Activated T-helper 1 cell treated with anti-CD3 and anti-CD28 coated beads, Interleukin-12 subunit alpha, Interleukin-12 subunit beta, Interleukin-2, Interleukin-4 antibody, amounts not matched to agents 30 ng/mL and 10 ng/mL and 1 ng/mL, durations not matched to agents 14 hours and 24 hours and 36 hours (primary cell): ENCODE measurements at regions not wholly inside any gene's neighbourhood (a gene's known extent, or its start where the extent isn't known, plus 50 kb on each side); places are given as distances from the start of the nearest gene placed in this dataset.

ENCODE experiments used
- DNase-seq: peaks from one replicate; pipeline ENCODE4 v3.0.0; 2021; ENCODE audit warnings: low spot score
- H3K27ac Mint-ChIP-seq: one replicate; pipeline ENCODE4 v1.8.0; 2021; ENCODE audit warnings: mild to moderate bottlenecking, mixed read lengths
- H3K27me3 Mint-ChIP-seq: one replicate; pipeline ENCODE4 v1.8.0; 2022; ENCODE audit warnings: mild to moderate bottlenecking, moderate library complexity, mixed read lengths; ENCODE audit not compliant: insufficient read depth
- H3K36me3 Mint-ChIP-seq: one replicate; pipeline ENCODE4 v1.8.0; 2021; ENCODE audit warnings: low read depth, mixed read lengths
- H3K4me1 Mint-ChIP-seq: one replicate; pipeline ENCODE4 v1.8.0; 2021; ENCODE audit warnings: low read depth, mixed read lengths
- H3K4me3 Mint-ChIP-seq: one replicate; pipeline ENCODE4 v1.8.0; 2021; ENCODE audit warnings: mild to moderate bottlenecking, moderate library complexity, mixed read lengths
- H3K9me3 Mint-ChIP-seq: one replicate; pipeline ENCODE4 v1.8.0; 2021; ENCODE audit warnings: mixed read lengths
- intact Hi-C: fragments of 100-400 bp; cut with micrococcal nuclease; formaldehyde crosslinking; loops from one replicate; pipeline ENCODE4 v1.15.1; 2024

GRCh38 chr12:60399064-60399463, 803.2 kb downstream of the SLC16A7 start:
- intact Hi-C loops: no loop called here
- H3K4me3 Mint-ChIP-seq: no peak overlapping the region
- DNase-seq: no peak
- no peaks in the 10 kb centered on the region for H3K36me3 Mint-ChIP-seq
- no peaks in the 10 kb centered on the region for H3K27me3 Mint-ChIP-seq
- H3K27ac Mint-ChIP-seq: no peak overlapping the region
- no peaks in the 10 kb centered on the region for H3K9me3 Mint-ChIP-seq
- H3K4me1 Mint-ChIP-seq: no peaks in the 10 kb centered on the region

GRCh38 chr12:60402996-60403395, 807.2 kb downstream of the SLC16A7 start:
- Mint-ChIP-seq H3K27me3 (no peaks in the 10 kb centered on the region), H3K4me3 (no peak overlapping the region), H3K36me3 (no peaks in the 10 kb centered on the region), H3K9me3 (no peaks in the 10 kb centered on the region), H3K4me1 (no peaks in the 10 kb centered on the region), H3K27ac (no peak overlapping the region)
- intact Hi-C loops: no loop called here
- DNase-seq: no peak

DNA sequence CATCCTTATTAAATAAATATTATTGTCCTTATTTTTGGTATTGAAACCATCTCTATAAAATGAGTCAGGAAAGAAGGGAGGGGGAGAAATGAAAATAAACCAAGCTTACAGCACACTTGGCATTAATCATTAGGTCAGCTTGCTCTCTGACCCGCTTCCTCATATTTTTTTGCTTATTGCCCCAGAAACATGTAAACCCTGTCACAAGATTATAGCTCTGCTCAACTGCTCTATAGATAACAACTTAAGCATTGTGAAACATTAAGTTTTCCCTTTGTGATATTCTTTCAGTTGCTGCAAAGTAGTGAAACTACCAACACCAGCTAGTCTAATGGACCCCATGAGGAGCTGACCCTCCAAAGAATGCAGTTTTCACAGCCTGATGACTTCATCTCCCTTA, 819.5 kb downstream of the SLC16A7 start:
- no peaks in the 10 kb centered on the region for H3K27me3 Mint-ChIP-seq
- intact Hi-C loops: no loop called here
- H3K27ac Mint-ChIP-seq: no peak overlapping the region
- no peak for DNase-seq
- no peak overlapping the region for H3K4me3 Mint-ChIP-seq
- H3K4me1 Mint-ChIP-seq: no peaks in the 10 kb centered on the region
- H3K9me3 Mint-ChIP-seq: peaks cover 3% of the 10 kb centered on the region
- no peaks in the 10 kb centered on the region for H3K36me3 Mint-ChIP-seq

- H3K4me3 Mint-ChIP-seq: no peak overlapping the region
- H3K27ac Mint-ChIP-seq: no peak overlapping the region
- intact Hi-C loops: no loop called here
- H3K9me3 Mint-ChIP-seq: peaks cover 3% of the 10 kb centered on the region
- no peaks in the 10 kb centered on the region for H3K27me3 Mint-ChIP-seq
- no peak for DNase-seq
- no peaks in the 10 kb centered on the region for H3K36me3 Mint-ChIP-seq
- no peaks in the 10 kb centered on the region for H3K4me1 Mint-ChIP-seq
Observed at GRCh38 chr12:60419986-60420385, 824.2 kb downstream of the SLC16A7 start.

GRCh38 chr12:60421741-60422140, 825.9 kb downstream of the SLC16A7 start:
- no peaks in the 10 kb centered on the region for H3K4me1 Mint-ChIP-seq
- no peak for DNase-seq
- H3K27ac Mint-ChIP-seq: no peak overlapping the region
- peaks cover 2% of the 10 kb centered on the region for H3K9me3 Mint-ChIP-seq
- no peaks in the 10 kb centered on the region for H3K36me3 Mint-ChIP-seq
- intact Hi-C loops: no loop called here
- no peaks in the 10 kb centered on the region for H3K27me3 Mint-ChIP-seq
- no peak overlapping the region for H3K4me3 Mint-ChIP-seq

DNA sequence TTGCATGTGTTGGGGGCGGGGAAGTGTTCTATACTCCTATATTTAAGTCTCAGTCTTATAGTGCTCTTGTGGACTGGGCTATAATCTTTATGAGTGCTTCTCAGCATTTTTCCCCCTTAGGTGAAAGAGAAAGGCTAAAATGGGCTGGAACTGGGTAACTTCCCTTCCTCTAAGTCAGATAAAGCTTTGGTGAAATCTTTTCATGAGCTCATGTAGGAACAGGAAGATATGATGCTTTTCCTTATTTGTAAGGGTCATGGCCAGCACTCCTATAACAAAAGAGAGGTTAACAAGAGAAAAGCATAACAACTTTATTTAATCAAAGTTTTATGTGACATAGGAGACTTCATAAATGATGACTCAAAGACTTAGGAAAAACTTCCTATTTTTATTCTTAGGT, 841.5 kb downstream of the SLC16A7 start:
- Mint-ChIP-seq H3K4me3 (no peak overlapping the region), H3K9me3 (peaks cover 16% of the 10 kb centered on the region), H3K27ac (no peak overlapping the region), H3K4me1 (no peaks in the 10 kb centered on the region), H3K27me3 (no peaks in the 10 kb centered on the region), H3K36me3 (no peaks in the 10 kb centered on the region)
- intact Hi-C loops: no loop called here
- no peak for DNase-seq

- Mint-ChIP-seq H3K36me3 (no peaks in the 10 kb centered on the region), H3K27me3 (no peaks in the 10 kb centered on the region), H3K9me3 (peaks cover 22% of the 10 kb centered on the region), H3K4me1 (no peaks in the 10 kb centered on the region), H3K27ac (no peak overlapping the region), H3K4me3 (no peak overlapping the region)
- intact Hi-C loops: no loop called here
- DNase-seq: no peak
Observed at GRCh38 chr12:60441577-60441976, 845.7 kb downstream of the SLC16A7 start.

- DNase-seq: no peak
- intact Hi-C loops: no loop called here
- Mint-ChIP-seq H3K9me3 (no peaks in the 10 kb centered on the region), H3K27me3 (no peaks in the 10 kb centered on the region), H3K27ac (no peak overlapping the region), H3K36me3 (no peaks in the 10 kb centered on the region), H3K4me3 (no peak overlapping the region), H3K4me1 (no peaks in the 10 kb centered on the region)
Observed at GRCh38 chr12:60451457-60451856, 855.6 kb downstream of the SLC16A7 start.

GRCh38 chr12:60465060-60465459, 869.2 kb downstream of the SLC16A7 start:
- no peak overlapping the region for H3K27ac Mint-ChIP-seq
- H3K4me3 Mint-ChIP-seq: no peak overlapping the region
- no peaks in the 10 kb centered on the region for H3K4me1 Mint-ChIP-seq
- DNase-seq: no peak
- H3K27me3 Mint-ChIP-seq: no peaks in the 10 kb centered on the region
- no peaks in the 10 kb centered on the region for H3K36me3 Mint-ChIP-seq
- intact Hi-C loops: no loop called here
- H3K9me3 Mint-ChIP-seq: no peaks in the 10 kb centered on the region

- no peak overlapping the region for H3K4me3 Mint-ChIP-seq
- no peaks in the 10 kb centered on the region for H3K9me3 Mint-ChIP-seq
- no peaks in the 10 kb centered on the region for H3K4me1 Mint-ChIP-seq
- no peak overlapping the region for H3K27ac Mint-ChIP-seq
- H3K27me3 Mint-ChIP-seq: no peaks in the 10 kb centered on the region
- intact Hi-C loops: no loop called here
- no peak for DNase-seq
- H3K36me3 Mint-ChIP-seq: no peaks in the 10 kb centered on the region
Observed at GRCh38 chr12:60468546-60468945, 872.7 kb downstream of the SLC16A7 start.

DNA sequence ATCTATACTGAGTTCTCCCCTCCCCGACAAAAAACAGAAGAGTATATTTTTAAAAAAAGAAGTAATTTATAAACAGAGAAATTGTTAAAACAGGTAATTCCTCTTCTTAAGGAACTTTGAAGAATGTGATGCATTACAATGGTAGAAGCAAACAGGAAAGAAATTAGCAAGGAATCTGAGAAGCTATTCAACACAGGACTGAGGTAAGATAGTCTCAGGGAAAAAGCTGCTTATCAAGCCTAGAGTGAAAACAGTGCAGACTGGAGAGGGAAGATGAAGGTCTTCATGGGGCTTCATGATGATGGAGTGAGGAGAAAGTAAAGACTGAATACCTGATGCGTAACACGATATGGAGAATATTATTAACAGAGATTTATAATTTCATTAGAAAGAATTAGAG, 880.0 kb downstream of the SLC16A7 start:
- intact Hi-C loops: no loop called here
- H3K27ac Mint-ChIP-seq: no peak overlapping the region
- H3K4me3 Mint-ChIP-seq: no peak overlapping the region
- H3K27me3 Mint-ChIP-seq: no peaks in the 10 kb centered on the region
- H3K4me1 Mint-ChIP-seq: no peaks in the 10 kb centered on the region
- H3K36me3 Mint-ChIP-seq: no peaks in the 10 kb centered on the region
- no peak for DNase-seq
- no peaks in the 10 kb centered on the region for H3K9me3 Mint-ChIP-seq

DNA sequence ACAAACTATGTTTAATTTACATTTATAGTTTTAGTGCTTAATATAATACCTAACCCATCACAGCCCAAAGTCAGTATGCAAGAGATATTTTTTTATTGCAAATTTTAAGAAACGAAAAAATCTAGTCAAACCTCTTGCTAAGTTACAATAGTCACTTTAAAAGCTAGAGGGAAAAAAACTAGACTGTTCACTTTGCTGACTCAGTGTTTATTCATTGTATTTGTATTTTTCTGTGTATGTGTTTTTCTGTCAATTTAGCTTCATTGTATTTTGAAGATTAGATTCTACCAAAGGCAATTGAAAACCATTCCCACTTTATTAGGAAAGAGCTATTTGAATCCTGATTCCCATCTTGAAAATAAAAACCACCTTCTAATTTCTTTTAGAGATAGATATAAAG, 891.5 kb downstream of the SLC16A7 start:
- H3K27ac Mint-ChIP-seq: no peak overlapping the region
- no peak overlapping the region for H3K4me3 Mint-ChIP-seq
- H3K4me1 Mint-ChIP-seq: no peaks in the 10 kb centered on the region
- intact Hi-C loops: no loop called here
- no peaks in the 10 kb centered on the region for H3K27me3 Mint-ChIP-seq
- no peaks in the 10 kb centered on the region for H3K36me3 Mint-ChIP-seq
- DNase-seq: no peak
- H3K9me3 Mint-ChIP-seq: no peaks in the 10 kb centered on the region

GRCh38 chr12:60489071-60489470, 893.2 kb downstream of the SLC16A7 start:
- intact Hi-C loops: no loop called here
- no peak overlapping the region for H3K27ac Mint-ChIP-seq
- H3K4me3 Mint-ChIP-seq: no peak overlapping the region
- no peaks in the 10 kb centered on the region for H3K9me3 Mint-ChIP-seq
- H3K4me1 Mint-ChIP-seq: no peaks in the 10 kb centered on the region
- DNase-seq: no peak
- no peaks in the 10 kb centered on the region for H3K36me3 Mint-ChIP-seq
- H3K27me3 Mint-ChIP-seq: no peaks in the 10 kb centered on the region

DNA sequence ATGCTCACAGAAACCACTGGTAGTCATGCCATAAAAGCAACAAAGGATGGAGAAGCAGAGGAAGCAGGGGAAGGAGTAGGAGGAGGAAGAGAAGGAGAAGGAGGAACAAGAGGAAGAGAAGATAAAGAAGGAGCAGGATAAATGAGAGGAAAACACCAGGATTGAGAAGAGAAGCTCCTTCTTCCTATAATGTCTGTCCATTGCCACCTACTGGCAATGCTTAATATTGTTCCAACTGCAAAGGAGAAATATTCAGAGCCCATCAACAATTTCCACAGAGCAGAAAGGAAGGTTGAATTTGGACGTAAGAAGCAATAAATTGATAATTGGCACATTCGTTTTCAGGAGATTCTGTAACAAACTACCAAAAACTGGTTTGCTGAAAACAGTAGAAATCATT, 898.4 kb downstream of the SLC16A7 start:
- Mint-ChIP-seq H3K36me3 (no peaks in the 10 kb centered on the region), H3K27ac (no peak overlapping the region), H3K27me3 (no peaks in the 10 kb centered on the region), H3K4me1 (no peaks in the 10 kb centered on the region), H3K4me3 (no peak overlapping the region), H3K9me3 (no peaks in the 10 kb centered on the region)
- intact Hi-C loops: no loop called here
- DNase-seq: no peak
